MM.1S (cell line): ENCODE measurements at regions not wholly inside any gene's neighbourhood (a gene's known extent, or its start where the extent isn't known, plus 50 kb on each side); places are given as distances from the start of the nearest gene placed in this dataset.

Experiments used
- EZH2 ChIP-seq: fragments of 300-600 bp; sonication (generic); optimal IDR thresholded peaks from 2 replicates; pipeline ENCODE3; 2017; ENCODE audit warnings: low read depth, mild to moderate bottlenecking, antibody characterized with exemption, low read length, mixed read lengths
- EZH2phosphoT487 ChIP-seq: fragments of 300-600 bp; sonication (generic); IDR thresholded peaks from 2 replicates; pipeline ENCODE4 v1.6.1; 2018; ENCODE audit warnings: antibody characterized with exemption, low read length
- TF ChIP-seq, protein P1 (sequence below): fragments of 300-600 bp; sonication (generic); IDR thresholded peaks from 2 replicates; pipeline ENCODE4 v1.5.1; 2016; ENCODE audit warnings: antibody characterized with exemption, low read length, mixed read lengths

GRCh38 chr10:109062371-109062770 lies 860.9 kb downstream of the XPNPEP1 start:
- TF ChIP-seq, protein P1, sequence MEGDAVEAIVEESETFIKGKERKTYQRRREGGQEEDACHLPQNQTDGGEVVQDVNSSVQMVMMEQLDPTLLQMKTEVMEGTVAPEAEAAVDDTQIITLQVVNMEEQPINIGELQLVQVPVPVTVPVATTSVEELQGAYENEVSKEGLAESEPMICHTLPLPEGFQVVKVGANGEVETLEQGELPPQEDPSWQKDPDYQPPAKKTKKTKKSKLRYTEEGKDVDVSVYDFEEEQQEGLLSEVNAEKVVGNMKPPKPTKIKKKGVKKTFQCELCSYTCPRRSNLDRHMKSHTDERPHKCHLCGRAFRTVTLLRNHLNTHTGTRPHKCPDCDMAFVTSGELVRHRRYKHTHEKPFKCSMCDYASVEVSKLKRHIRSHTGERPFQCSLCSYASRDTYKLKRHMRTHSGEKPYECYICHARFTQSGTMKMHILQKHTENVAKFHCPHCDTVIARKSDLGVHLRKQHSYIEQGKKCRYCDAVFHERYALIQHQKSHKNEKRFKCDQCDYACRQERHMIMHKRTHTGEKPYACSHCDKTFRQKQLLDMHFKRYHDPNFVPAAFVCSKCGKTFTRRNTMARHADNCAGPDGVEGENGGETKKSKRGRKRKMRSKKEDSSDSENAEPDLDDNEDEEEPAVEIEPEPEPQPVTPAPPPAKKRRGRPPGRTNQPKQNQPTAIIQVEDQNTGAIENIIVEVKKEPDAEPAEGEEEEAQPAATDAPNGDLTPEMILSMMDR = no peak
- no peak for TF ChIP-seq EZH2
- TF ChIP-seq EZH2phosphoT487 = no peak
